Lung microvascular endothelial cell (primary cell): ENCODE measurements at regions not wholly inside any gene's neighbourhood (a gene's known extent, or its start where the extent isn't known, plus 50 kb on each side); places are given as distances from the start of the nearest gene placed in this dataset.
"Not testable (repeated sequence)": the region's sequence is repeated elsewhere in the genome, so short reads cannot be mapped to it uniquely, and the experiment has no call there.

ENCODE experiments used
- DNase-seq, 2 donors: peaks; one replicate each; pipeline versions ENCODE4 v3.0.0 to v3.0.0-alpha.2; 2010; ENCODE audit warnings: low read depth in 2 of 2

GRCh38 chr21:5065240-5066211 lies 5455.9 kb upstream of the TPTE start:
- not testable (repeated sequence) for DNase-seq

DNA sequence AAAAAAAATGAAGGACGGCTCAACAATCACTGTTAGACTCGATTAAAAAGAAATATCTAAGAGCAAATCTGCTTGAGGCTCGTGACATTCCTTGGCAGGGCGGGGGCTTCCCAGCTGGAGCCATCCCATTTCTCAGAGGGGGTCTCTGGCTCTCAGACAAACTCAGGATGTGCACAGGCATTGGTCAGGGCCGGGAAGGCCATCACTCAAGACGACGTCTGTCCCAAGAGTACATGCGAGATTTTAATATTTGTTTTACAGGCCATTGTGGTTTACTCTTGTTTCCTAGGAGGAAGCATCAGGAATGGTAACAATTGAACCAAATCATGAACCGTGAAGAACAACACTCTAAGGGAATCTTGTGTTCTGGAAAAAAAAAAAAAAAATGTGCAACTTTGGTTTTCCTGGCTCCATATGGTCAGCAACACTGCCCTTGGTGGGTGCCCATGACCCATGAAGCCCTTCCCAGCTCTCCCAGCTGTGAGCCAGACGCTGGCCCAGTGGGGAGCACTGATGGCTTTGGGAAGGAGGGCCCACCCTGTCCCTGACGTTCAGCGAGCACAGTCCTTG lies 5454.6 kb upstream of the TPTE start:
- DNase-seq, result not testable (repeated sequence)

DNA sequence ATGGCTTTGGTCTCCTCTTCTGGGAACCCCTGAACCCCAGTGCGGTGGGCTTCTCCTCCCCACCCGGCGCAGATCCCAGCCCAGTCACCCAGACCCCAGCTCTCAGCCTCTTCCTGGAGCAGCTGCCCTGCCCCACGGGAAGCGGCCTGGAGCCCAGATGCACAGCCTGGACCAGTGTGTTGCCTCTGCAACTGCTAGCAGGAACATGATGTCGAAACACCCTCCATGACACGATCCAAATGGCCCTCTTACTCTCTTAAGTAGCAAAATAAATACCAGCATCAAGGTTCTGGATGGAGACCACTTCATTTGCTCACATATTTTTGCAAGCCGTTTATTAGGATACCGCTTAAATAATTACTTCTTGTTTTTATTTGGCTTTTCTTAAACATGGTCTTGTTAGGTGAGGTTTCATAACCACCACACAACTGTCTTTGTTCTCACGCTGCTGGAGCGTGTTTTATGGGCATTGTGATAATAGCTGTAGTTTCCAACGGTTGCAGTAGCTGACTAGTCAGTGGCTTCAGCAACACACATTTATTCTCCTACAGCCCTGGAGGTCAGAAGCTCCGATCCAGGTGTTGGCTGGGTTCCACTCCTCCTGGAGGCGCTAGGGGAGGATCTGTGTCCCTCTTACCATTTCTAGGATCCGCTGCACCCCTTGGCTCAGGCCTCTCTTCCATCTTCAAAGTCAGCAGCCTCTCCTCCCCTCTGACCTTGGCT lies 5453.9 kb upstream of the TPTE start:
- DNase-seq, result not testable (repeated sequence)

DNA sequence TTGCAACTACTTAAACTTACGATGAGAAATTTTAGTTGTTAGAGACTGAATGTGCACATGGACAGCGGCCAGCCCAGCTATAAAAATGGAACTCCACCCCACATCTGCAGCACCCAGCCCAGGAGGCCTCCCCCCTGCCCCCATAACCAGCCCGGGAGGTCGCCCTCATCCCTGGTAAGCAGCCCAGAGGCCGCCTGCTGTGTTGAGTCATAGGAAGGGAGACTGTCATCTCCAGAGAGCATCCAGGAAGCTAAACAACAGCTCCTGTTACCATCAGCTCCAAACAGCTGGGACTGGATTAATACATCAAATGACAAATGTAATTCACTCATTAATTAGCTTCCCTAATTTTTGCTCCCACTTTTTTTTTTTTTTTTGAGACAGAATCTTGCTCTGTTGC lies 5452.7 kb upstream of the TPTE start:
- not testable (repeated sequence) for DNase-seq

DNA sequence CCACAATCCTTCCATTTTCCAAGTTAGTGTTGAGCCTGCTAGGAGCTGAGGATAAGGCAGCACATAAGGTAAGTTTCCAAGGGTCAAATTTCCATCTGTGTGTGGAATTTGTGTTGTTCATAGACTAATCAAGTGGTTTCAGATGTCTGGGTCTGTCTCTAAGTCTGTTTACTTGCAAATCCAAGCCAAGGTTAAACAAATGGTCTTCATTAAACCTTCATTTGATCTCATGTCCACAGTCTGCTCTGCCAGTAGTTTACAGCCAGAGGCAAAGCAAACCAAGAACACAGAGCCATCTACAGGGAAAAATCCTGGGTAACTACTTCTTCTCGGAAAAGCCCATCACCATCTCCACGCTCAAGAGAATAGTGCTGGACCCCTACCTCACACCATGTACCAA lies 5450.2 kb upstream of the TPTE start:
- DNase-seq, result not testable (repeated sequence)

GRCh38 chr21:5076854-5077253 lies 5444.5 kb upstream of the TPTE start:
- DNase-seq, result not testable (repeated sequence)

DNA sequence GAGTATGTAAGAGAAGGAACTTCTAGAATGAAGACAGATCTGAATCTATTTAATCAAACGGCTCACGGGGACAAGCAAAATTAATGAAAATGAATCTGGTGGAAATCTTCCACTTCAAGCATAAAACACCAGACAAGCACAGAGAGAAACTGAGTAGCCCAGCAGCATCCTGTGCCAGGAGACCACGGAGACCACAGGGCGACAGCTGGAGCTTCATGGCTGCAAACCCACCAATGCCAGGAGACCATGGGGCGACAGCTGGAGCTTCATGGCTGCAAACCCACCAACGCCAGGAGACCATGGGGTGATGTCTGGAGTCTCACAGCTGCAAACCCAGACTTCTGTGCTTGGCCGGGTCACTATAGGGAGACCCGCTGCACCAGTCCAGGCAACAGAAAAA lies 5442.0 kb upstream of the TPTE start:
- not testable (repeated sequence) for DNase-seq

- DNase-seq, result not testable (repeated sequence)
Observed at GRCh38 chr21:5080015-5080414, 5441.4 kb upstream of the TPTE start.

DNA sequence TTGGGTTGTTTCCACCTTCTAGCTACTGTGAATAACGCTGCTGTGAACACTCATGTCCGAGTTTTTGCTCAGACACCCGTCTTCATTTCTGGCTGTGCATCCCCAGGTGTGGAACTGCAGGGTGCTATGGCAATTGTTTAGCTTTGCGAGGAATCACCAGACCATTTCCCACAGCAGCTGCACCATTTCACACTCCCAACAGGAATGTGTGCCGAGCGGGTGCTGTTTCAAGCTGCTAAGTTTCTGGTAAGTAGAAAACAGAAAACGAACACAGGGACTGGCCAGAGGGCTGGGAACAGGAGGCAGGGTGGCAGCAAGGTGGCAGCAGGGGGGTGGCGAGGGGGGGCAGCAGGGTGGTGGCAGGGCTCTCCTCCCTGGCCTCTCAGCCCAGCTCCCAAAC lies 5437.1 kb upstream of the TPTE start:
- DNase-seq, result not testable (repeated sequence)

GRCh38 chr21:5085456-5085855 lies 5435.9 kb upstream of the TPTE start:
- DNase-seq, result not testable (repeated sequence)

- not testable (repeated sequence) for DNase-seq
Observed at GRCh38 chr21:5086416-5086815, 5435.0 kb upstream of the TPTE start.

DNA sequence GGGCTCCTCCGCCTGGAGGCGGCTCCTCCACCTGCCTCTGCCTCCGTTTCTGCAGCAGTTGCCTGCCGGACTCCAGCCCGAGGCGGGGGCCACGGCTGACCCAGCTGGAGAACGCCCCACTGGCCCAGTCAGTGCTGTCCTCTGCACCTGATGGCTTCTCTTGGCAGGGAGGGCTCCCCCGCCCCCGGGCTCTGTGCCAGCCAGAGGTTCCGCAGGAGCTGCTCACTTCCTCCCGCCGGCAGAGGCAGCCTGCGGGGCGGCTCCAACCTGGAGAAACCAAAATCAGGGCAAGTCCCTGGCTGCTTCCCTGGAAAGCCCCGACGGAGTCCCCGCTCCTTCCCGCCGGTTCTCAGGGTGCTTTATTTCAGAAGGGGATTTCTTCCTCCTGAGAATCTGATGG lies 5432.6 kb upstream of the TPTE start:
- DNase-seq, result not testable (repeated sequence)

DNA sequence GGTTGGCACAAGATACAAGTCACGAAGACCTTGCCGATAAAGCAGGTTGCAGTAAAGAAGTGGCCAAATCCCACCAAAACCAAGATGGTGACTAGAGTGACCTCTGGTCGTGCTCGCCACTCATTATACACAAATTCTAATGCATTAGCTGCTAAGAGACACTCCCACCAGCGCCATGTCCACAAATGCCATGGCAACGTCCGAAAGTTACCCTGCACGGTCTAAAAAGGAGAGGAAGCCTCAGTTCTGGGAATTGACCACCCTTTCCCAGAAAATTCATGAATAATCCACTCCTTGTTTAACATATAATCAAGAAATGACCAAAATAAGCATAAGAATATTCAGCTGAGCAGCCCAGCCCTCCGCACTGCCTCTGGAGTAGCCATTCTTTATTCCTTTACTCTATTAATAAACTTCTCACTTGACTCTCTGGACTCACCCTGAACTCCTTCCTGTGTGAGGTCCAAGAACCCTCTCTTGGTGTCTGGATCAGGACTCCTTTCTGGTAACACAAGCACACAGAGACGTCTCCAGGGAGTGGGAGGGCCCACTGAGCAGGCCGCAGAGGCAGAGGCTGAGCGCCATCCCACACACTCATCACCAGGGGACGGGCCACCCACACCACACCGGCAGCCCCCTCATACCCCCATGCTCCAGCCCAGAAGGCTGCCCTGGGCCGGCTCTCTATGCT lies 5431.8 kb upstream of the TPTE start:
- DNase-seq, result not testable (repeated sequence)

DNA sequence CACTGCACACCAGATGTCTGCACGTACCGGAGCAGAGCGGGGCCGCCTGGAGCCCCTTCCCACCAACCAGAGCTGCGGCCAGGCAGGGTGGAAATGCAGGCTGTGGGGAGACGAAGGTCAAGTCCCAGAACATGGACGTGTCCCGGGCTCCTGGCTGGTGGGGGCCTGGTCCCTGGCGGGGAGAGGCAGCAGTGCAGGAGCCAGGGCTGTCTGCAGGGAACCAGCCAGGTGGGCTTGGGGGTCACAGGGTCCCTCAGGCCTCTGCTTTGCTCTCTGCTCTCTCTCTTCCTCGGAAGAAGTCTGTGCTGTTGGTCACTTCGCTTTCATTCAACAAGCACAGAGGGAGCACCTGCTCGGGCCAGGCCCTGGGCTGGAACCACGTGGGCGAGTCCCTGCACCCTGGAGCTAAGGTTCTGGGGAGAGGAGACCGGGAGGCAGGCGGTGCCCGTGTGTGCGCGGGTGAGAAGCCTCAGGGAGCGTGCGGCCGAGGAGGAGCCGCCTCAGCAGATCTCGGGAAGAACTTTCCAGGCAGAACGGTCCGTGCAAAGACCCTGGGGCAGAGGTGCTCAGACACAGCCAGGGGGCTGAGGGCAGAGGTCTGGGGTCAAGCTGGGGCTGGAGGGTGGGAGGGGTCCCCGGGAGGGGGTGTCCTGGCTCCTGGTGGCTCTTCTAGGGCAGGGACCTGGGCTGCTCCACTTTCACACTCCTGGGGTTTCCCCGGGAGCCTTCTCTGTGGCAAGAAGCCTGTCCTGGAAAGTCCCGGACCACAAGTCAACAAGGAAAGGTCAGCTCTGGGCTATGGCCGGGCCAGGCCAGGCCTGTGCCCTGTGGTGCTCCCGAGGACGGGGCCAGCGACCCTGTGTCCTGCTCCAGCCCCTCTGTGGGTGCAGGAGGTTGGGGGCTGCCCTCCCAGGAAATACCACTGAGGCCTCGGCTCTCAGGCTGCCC lies 5431.0 kb upstream of the TPTE start:
- not testable (repeated sequence) for DNase-seq

DNA sequence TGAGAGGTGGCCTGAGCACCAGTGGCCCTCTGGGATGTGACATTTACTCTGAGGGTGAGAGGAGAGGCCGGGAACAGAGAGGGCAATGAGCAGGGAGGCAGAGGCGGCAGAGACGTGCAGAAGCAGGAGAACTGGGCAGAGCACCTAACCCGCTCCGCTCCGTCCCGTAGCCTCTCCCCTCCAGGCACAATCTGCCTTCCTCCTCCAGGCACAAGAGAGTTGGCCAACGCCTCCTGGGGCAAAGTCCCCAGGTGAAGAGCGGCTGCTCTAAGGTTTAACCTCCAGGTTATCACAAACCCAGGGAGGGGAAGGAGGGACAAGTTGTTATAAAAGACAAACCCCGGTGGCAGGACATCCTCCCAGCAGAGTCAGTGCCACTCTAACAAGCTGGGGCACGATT lies 5430.1 kb upstream of the TPTE start:
- DNase-seq, result not testable (repeated sequence)

DNA sequence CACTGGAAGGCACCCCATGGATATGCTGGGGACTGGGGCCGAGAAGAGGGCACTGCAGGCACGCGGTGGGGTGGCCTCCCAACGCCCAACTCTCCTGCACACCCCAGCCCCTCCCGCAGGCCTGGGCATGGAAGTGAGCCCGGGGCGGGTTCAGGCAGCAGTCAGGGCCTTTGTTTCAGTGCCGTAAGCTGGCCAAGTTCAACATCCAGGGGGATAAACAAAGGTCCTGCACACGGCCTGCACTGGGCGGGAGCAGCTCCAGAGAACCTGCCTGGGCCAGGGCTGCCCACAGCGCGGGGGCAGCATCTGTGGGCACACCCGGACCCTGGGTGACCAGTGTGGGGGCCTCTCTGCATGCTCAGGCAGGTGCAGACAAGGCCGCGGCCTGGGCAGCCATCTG lies 5425.8 kb upstream of the TPTE start:
- DNase-seq, result not testable (repeated sequence)

DNA sequence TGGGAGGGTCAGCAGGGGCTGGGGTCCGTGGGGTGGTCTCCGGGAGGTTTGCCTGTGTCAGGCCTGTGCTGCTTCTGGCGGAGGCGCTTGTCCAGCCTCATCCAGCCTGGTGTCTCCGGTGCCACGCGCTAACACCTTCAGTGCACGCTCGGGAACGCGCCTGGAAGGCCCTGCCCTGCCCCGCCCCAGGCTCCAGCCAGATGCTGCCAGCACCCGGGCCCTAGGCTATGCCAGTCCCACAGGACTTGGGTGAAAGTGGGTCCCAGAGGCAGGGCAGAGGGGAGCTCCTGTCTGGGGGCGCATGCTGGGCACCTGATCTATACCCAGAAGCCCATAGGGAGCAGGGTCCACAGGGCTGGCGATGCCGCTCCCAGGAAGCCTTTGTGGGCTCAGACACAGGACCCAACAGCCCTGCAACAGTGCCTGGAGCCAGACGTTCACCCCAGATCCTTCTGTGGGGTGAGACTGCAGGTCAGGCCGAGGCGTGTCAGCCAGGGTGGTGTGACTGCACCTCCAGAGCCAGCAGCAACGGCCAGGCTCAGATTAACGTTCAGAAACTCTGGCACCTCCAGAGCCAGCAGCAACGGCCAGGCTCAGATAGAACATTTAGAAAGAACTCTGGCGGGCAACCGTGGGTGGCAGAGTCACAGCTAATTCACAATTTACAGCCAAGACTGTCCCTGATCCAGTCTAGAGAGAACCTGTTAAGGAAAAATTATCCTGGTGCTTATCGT lies 5423.2 kb upstream of the TPTE start:
- not testable (repeated sequence) for DNase-seq

DNA sequence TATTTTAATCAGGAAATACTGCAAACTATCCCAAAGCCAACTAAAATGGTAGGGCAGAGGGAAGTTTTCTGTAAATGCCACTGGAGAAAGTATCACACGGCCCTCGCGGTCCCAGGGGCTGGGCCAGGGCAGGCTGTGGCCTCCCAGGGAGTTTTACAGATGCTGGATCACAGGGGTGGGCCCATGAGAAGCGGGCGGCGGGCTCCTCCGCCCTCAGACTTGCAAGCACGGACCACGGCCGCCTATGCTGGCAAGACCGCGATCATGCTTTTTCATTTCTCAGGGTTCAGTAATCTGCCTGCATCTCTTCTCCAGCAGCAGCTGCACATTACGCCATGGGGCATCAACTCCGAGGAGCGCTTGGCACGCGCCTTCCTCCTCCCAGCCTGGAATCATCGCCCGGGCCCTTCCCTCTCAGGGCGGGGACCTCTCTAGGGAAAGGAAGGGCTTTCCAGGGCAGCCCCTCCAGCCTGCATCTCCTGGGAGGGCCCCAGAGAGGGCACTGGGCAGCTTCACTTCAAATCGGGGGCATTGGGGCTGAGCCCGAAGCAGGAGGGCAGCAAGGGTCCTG lies 5420.7 kb upstream of the TPTE start:
- not testable (repeated sequence) for DNase-seq

GRCh38 chr21:5101749-5102148 lies 5419.6 kb upstream of the TPTE start:
- DNase-seq, result peak in 1 of 2 donors; percentile 14
